ENCODE measurements at regions not wholly inside any gene's neighbourhood (a gene's known extent, or its start where the extent isn't known, plus 50 kb on each side); places are given as distances from the start of the nearest gene placed in this dataset.

DNA sequence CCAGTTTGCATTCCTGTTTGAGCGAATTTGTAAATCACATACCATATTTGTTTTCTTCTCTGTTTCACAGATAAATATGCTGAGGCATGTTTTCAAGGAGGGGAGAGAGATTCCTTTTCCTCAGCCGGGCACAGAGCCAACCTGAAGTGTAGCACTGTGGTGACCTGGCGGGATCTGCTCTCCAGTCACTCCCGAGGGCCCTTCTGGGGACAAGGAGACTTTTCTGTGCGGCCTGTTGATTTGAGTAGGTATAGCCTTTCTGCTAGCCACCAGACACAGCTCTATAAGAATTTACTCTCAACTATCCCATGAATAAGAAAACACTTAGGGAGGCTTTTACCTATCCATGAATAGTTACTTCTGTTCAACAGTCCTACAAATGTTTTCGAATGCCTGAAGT lies 63.5 kb upstream of the FDX1 start:
- TF ChIP-seq, protein P1, sequence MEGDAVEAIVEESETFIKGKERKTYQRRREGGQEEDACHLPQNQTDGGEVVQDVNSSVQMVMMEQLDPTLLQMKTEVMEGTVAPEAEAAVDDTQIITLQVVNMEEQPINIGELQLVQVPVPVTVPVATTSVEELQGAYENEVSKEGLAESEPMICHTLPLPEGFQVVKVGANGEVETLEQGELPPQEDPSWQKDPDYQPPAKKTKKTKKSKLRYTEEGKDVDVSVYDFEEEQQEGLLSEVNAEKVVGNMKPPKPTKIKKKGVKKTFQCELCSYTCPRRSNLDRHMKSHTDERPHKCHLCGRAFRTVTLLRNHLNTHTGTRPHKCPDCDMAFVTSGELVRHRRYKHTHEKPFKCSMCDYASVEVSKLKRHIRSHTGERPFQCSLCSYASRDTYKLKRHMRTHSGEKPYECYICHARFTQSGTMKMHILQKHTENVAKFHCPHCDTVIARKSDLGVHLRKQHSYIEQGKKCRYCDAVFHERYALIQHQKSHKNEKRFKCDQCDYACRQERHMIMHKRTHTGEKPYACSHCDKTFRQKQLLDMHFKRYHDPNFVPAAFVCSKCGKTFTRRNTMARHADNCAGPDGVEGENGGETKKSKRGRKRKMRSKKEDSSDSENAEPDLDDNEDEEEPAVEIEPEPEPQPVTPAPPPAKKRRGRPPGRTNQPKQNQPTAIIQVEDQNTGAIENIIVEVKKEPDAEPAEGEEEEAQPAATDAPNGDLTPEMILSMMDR (IDR thresholded peaks at IDR 0.05; ENCODE audit: low read length): no peak
- TF ChIP-seq EZH2 (optimal IDR thresholded peaks at IDR 0.05; ENCODE audit: low read depth, low read length) (no peak), EZH2phosphoT487 (IDR thresholded peaks at IDR 0.05; ENCODE audit: low read length) (no peak)
